ENCODE measurements at regions not wholly inside any gene's neighbourhood (a gene's known extent, or its start where the extent isn't known, plus 50 kb on each side); places are given as distances from the start of the nearest gene placed in this dataset.

DNA sequence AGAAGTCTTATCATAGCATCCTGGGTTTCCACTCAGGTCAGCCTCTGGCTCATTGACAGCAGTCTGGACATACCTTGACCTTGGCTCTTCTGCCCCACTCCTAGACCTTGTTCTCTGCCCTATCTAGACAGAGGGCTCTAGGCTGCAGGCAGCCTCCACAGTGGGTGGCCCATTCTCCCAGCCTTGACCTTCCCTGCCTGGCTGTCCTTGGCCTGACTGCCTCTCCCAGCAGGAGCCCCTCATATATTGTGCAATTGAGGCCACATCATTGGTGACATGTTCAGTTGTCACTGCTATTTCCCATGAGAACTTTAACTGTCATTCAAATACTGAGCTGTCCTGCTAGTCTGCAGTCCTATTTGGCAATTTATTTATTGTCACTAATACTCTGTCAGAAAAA, 503.4 kb downstream of the PLXNA4 start:
- Histone ChIP-seq H3K27ac (ENCODE audit: low read depth, low read length) (no peak overlapping the region), H3K36me3 (ENCODE audit: insufficient read depth, low read length) (no peaks in the 10 kb centered on the region), H3K4me3 (ENCODE audit: low read length in 2 of 2) (no peak overlapping the region), H3K4me1 (ENCODE audit: insufficient read depth, low read length) (no peaks in the 10 kb centered on the region), H3K9me3 (ENCODE audit: control insufficient read depth in 1 of 2, low read length in 2 of 2) (no peaks in the 10 kb centered on the region), H3K27me3 (ENCODE audit: insufficient read depth, low read length) (no peaks in the 10 kb centered on the region)
- H3K27ac Mint-ChIP-seq = no peak overlapping the region
- ChIA-PET POLR2A (ENCODE audit: partially characterized antibody) (no interaction called here), CTCF (ENCODE audit: partially characterized antibody) (no interaction called here)
- peaks cover 0 to 4% (median 0%) of the 10 kb centered on the region in 8 donors for H3K9me3 Mint-ChIP-seq
- H3K4me1 Mint-ChIP-seq = no peaks in the 10 kb centered on the region
- intact Hi-C loops (cut with micrococcal nuclease) = no loop called here
- no peaks in the 10 kb centered on the region for H3K36me3 Mint-ChIP-seq
- H3K4me3 Mint-ChIP-seq = no peak overlapping the region
- no peak for DNase-seq
- H3K27me3 Mint-ChIP-seq = no peaks in the 10 kb centered on the region

DNA sequence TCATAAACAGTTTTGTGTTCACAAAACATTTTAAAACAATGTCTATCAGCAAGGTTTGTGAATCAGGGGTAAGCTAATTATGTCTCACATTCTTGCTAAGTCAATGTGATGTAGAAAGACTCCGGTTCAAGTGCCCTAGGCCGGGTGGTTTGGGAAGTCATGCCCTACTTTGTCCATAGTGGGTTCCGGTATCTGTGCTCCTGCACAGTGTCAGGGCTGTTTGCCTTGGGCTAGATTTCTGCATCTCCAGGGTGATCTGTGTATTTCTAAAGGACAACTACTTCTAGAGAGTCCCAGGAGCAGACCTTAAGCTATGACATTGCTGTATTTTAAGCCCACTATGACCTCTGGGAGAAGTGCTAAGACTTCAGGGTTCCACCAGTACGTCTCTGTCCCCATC, 504.1 kb downstream of the PLXNA4 start:
- ChIA-PET CTCF (ENCODE audit: partially characterized antibody) (no interaction called here), POLR2A (ENCODE audit: partially characterized antibody) (no interaction called here)
- Histone ChIP-seq H3K4me1 (ENCODE audit: insufficient read depth, low read length) (no peaks in the 10 kb centered on the region), H3K27me3 (ENCODE audit: insufficient read depth, low read length) (no peaks in the 10 kb centered on the region), H3K27ac (ENCODE audit: low read depth, low read length) (no peak overlapping the region), H3K4me3 (ENCODE audit: low read length in 2 of 2) (no peak overlapping the region), H3K9me3 (ENCODE audit: control insufficient read depth in 1 of 2, low read length in 2 of 2) (no peaks in the 10 kb centered on the region), H3K36me3 (ENCODE audit: insufficient read depth, low read length) (no peaks in the 10 kb centered on the region)
- Mint-ChIP-seq H3K9me3 (peaks cover 0 to 4% (median 0%) of the 10 kb centered on the region in 8 donors), H3K4me3 (no peak overlapping the region), H3K27me3 (no peaks in the 10 kb centered on the region), H3K36me3 (no peaks in the 10 kb centered on the region), H3K27ac (no peak overlapping the region), H3K4me1 (no peaks in the 10 kb centered on the region)
- intact Hi-C loops (cut with micrococcal nuclease) = no loop called here
- no peak for DNase-seq

DNA sequence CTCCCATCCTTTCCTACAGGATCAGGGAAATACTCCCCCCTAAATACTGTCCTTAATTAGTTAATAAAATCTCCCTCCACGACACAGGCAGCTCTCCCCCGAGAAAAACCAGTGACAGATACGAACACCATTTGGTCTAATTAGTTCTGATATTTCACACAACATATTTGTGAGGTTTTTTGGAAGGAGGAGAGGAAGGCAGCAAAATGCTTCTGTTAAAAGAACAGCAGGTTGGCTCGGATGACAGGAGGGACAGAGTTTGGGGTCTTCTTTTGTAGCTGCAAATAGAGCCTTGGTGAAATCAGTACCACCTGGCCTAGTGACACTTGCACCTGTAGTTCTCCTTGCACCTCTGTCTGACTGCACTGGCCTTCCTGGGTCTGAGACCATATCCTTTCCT, 507.0 kb downstream of the PLXNA4 start:
- intact Hi-C loops (cut with micrococcal nuclease) = no loop called here

DNA sequence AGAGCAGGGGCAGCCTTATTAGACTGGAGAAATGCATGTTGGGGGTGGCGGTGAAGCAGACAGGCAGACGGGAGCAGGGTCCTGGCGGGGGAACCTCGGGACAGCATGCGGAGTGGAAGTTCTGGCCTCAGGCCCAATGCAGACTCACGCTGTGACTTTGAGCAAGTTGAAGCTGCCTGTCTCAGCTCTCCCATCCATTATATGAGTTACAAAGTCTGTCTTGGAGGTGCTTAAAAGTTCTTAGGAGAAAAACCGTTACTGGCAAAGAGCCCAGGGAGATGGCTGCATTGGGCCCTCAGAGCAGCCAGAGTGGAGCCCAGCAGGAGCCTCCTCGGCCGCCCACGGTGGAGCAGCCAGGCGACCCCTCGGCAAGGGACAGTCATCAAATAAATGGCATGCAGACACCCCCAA, 509.5 kb downstream of the PLXNA4 start:
- H3K27me3 Mint-ChIP-seq = no peaks in the 10 kb centered on the region
- H3K4me1 Mint-ChIP-seq = no peaks in the 10 kb centered on the region
- H3K4me3 Mint-ChIP-seq = no peak overlapping the region
- peaks cover 0 to 7% (median 0%) of the 10 kb centered on the region in 8 donors for H3K9me3 Mint-ChIP-seq
- no peak overlapping the region for H3K27ac ChIP-seq (ENCODE audit: low read depth, low read length)
- H3K27ac Mint-ChIP-seq = no peak overlapping the region
- H3K36me3 ChIP-seq (ENCODE audit: insufficient read depth, low read length) = no peaks in the 10 kb centered on the region
- intact Hi-C loops (cut with micrococcal nuclease) = no loop called here
- H3K4me3 ChIP-seq (ENCODE audit: low read length in 2 of 2) = no peak overlapping the region
- no peaks in the 10 kb centered on the region for H3K9me3 ChIP-seq (ENCODE audit: control insufficient read depth in 1 of 2, low read length in 2 of 2)
- H3K4me1 ChIP-seq (ENCODE audit: insufficient read depth, low read length) = no peaks in the 10 kb centered on the region
- ChIA-PET POLR2A (ENCODE audit: partially characterized antibody) (no interaction called here), CTCF (ENCODE audit: partially characterized antibody) (no interaction called here)
- no peaks in the 10 kb centered on the region for H3K27me3 ChIP-seq (ENCODE audit: insufficient read depth, low read length)
- DNase-seq = no peak
- no peaks in the 10 kb centered on the region for H3K36me3 Mint-ChIP-seq

More for the DNA sequence above, 507.0 kb downstream of the PLXNA4 start:
- Histone ChIP-seq H3K27ac (ENCODE audit: low read depth, low read length) (no peak overlapping the region), H3K27me3 (ENCODE audit: insufficient read depth, low read length) (no peaks in the 10 kb centered on the region), H3K9me3 (ENCODE audit: control insufficient read depth in 1 of 2, low read length in 2 of 2) (no peaks in the 10 kb centered on the region), H3K4me3 (ENCODE audit: low read length in 2 of 2) (no peak overlapping the region), H3K4me1 (ENCODE audit: insufficient read depth, low read length) (no peaks in the 10 kb centered on the region), H3K36me3 (ENCODE audit: insufficient read depth, low read length) (no peaks in the 10 kb centered on the region)
- H3K27me3 Mint-ChIP-seq = no peaks in the 10 kb centered on the region
- CTCF ChIA-PET (ENCODE audit: partially characterized antibody) = no interaction called here
- H3K4me1 Mint-ChIP-seq = no peaks in the 10 kb centered on the region
- peaks cover 0 to 7% (median 0%) of the 10 kb centered on the region in 8 donors for H3K9me3 Mint-ChIP-seq
- H3K27ac Mint-ChIP-seq = no peak overlapping the region
- no peaks in the 10 kb centered on the region for H3K36me3 Mint-ChIP-seq
- no peak overlapping the region for H3K4me3 Mint-ChIP-seq
- DNase-seq = no peak
- POLR2A ChIA-PET (ENCODE audit: partially characterized antibody) = no interaction called here

DNA sequence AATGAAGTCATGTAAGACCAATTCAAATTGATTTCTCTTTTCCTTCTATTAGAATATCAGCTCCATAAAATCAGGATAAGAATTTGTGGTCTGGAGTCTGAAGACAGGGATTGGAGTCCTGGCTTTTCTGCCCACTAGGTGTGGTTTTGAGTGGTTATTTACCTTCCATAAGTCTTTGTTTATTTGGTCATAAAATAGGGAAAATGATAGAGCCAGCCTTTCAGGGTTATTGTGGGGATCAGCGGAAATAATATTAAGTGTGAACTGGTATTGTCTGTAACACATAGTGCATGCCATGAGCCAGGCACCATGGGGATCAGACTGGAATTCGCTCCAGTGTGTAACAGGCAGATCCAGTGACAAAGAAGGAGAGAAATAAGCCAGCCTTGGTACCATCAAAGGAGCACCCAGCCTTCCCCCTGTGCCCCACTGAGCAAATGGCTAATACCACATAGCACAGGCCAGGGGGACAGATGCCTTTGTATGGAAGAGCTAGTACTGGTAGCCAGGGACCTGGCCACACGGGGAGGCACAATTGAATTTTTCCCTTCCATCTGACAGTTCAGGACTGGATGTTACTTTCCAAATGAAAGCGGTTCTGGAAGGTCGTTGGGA, 509.7 kb upstream of the PODXL start:
- H3K36me3 Mint-ChIP-seq = no peaks in the 10 kb centered on the region
- peaks cover 0 to 3% of the 10 kb centered on the region in 2 donors for H3K27me3 Mint-ChIP-seq
- no peak overlapping the region for H3K4me3 Mint-ChIP-seq
- ChIA-PET POLR2A (ENCODE audit: partially characterized antibody) (no interaction called here), CTCF (ENCODE audit: partially characterized antibody) (no interaction called here)
- intact Hi-C loops (cut with micrococcal nuclease) = no loop called here
- peaks cover 0 to 7% (median 0%) of the 10 kb centered on the region in 8 donors for H3K9me3 Mint-ChIP-seq
- Histone ChIP-seq H3K4me3 (ENCODE audit: low read length in 2 of 2) (no peak overlapping the region), H3K27me3 (ENCODE audit: insufficient read depth, low read length) (no peaks in the 10 kb centered on the region), H3K9me3 (ENCODE audit: control insufficient read depth in 1 of 2, low read length in 2 of 2) (no peaks in the 10 kb centered on the region), H3K4me1 (ENCODE audit: insufficient read depth, low read length) (no peaks in the 10 kb centered on the region), H3K27ac (ENCODE audit: low read depth, low read length) (no peak overlapping the region), H3K36me3 (ENCODE audit: insufficient read depth, low read length) (no peaks in the 10 kb centered on the region)
- DNase-seq = no peak
- no peaks in the 10 kb centered on the region for H3K4me1 Mint-ChIP-seq
- no peak overlapping the region for H3K27ac Mint-ChIP-seq

DNA sequence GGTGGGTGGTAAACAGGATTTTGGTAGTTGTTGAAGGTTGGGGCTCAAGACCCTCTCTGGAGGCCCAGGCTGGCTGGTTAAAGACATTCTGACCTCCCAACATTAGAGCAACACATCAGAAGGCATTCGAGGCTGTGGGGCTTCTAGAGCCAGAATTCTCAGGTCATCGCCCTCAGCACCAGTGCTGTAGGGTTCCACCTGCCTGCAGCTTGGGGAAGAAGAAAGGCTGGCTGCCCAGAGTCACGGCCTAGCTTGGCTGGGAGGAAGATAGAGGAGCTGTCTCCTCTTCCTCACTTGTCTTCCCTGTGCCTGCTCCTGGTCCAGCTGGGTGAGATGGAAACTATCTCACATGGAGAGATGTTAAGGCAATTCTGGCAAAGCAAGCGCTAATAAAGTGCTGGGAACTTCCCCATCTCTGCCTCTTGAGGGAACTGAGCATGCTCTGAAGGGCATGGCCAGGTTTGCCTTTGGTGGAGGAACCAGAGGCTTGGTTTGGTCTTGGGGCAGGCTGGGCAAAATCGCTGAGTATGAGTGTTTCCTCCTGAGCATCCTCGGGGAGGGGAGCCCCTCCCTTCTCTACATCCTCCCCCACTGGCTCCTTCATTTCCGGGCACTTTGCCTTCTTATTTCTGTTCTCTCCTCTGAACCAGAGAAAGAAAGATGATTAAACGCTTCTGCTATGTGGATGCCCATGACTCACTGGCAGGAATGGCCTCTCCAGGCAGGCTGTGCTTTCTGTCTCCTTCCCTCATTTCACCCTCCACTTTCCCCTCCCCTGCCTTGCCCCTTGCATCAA, 509.0 kb upstream of the PODXL start:
- no peaks in the 10 kb centered on the region for H3K27me3 ChIP-seq (ENCODE audit: insufficient read depth, low read length)
- no peak overlapping the region for H3K27ac ChIP-seq (ENCODE audit: low read depth, low read length)
- no peaks in the 10 kb centered on the region for H3K36me3 ChIP-seq (ENCODE audit: insufficient read depth, low read length)
- H3K4me1 ChIP-seq (ENCODE audit: insufficient read depth, low read length) = no peaks in the 10 kb centered on the region
- Mint-ChIP-seq H3K27ac (no peak overlapping the region), H3K27me3 (peaks cover 0 to 3% of the 10 kb centered on the region in 2 donors), H3K4me1 (no peaks in the 10 kb centered on the region), H3K4me3 (no peak overlapping the region), H3K9me3 (peaks cover 0 to 3% (median 0%) of the 10 kb centered on the region in 8 donors), H3K36me3 (no peaks in the 10 kb centered on the region)
- no peak for DNase-seq
- H3K9me3 ChIP-seq (ENCODE audit: control insufficient read depth in 1 of 2, low read length in 2 of 2) = no peaks in the 10 kb centered on the region
- ChIA-PET CTCF (ENCODE audit: partially characterized antibody) (no interaction called here), POLR2A (ENCODE audit: partially characterized antibody) (no interaction called here)
- no peak overlapping the region for H3K4me3 ChIP-seq (ENCODE audit: low read length in 2 of 2)
- intact Hi-C loops (cut with micrococcal nuclease) = no loop called here

DNA sequence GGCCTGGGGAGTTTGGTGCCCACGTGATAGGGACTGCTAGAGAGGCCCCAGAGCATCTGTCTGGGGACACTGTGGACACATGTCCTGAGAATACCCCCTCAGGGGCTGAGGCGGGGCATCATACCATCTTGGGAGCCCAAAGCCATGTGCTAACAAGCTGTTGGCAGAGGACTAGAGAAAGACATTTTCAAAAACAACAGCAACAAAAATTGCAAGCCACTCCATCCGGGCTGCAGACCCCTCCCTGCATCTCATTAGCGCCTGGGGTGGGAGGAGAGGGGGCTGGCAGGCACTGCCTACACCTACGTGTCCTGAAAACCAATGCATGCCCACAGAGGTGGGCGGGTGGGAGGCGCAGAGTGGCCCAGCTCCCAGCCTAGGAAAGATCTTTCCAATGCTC, 507.4 kb upstream of the PODXL start:
- no peaks in the 10 kb centered on the region for H3K9me3 ChIP-seq (ENCODE audit: control insufficient read depth in 1 of 2, low read length in 2 of 2)
- no peak for DNase-seq
- no peaks in the 10 kb centered on the region for H3K4me1 ChIP-seq (ENCODE audit: insufficient read depth, low read length)
- H3K4me3 ChIP-seq (ENCODE audit: low read length in 2 of 2) = no peak overlapping the region
- H3K36me3 ChIP-seq (ENCODE audit: insufficient read depth, low read length) = no peaks in the 10 kb centered on the region
- H3K27me3 ChIP-seq (ENCODE audit: insufficient read depth, low read length) = no peaks in the 10 kb centered on the region
- H3K27ac ChIP-seq (ENCODE audit: low read depth, low read length) = no peak overlapping the region
- Mint-ChIP-seq H3K9me3 (peaks cover 0 to 3% (median 0%) of the 10 kb centered on the region in 8 donors), H3K4me1 (no peaks in the 10 kb centered on the region), H3K27ac (no peak overlapping the region), H3K27me3 (peaks cover 0 to 3% of the 10 kb centered on the region in 2 donors), H3K36me3 (no peaks in the 10 kb centered on the region), H3K4me3 (no peak overlapping the region)
- intact Hi-C loops (cut with micrococcal nuclease) = no loop called here
- CTCF ChIA-PET (ENCODE audit: partially characterized antibody) = no interaction called here
- POLR2A ChIA-PET (ENCODE audit: partially characterized antibody) = no interaction called here

All from CD4-positive, alpha-beta memory T cell (primary cell).